ENCODE measurements at regions not wholly inside any gene's neighbourhood (a gene's known extent, or its start where the extent isn't known, plus 50 kb on each side); places are given as distances from the start of the nearest gene placed in this dataset.
"Not testable (repeated sequence)": the region's sequence is repeated elsewhere in the genome, so short reads cannot be mapped to it uniquely, and the experiment has no call there.

DNA sequence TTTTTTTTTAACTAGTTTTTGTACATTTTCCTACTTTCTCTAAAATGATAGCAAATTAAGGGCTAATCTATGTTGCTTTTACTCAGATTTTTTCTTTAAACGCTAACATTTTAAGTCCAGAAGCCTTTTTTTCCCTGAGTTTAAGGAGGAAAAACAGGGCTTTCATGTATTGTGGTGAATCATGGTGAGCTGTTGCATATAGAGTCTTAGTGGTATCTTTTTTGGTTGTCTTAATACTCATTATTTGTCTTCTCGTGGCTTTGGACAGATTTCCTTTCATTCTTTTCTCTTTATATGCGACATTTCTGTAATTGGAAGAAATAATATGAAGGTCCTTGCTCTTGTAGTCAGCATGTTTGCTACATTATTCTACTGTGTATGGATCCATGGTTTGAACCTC, 1015.6 kb downstream of the PLA2G4A start:
- H3K27me3 ChIP-seq = no peaks in the 10 kb centered on the region
- no peak for TF ChIP-seq POLR2A (IDR thresholded peaks at IDR 0.05)
- TF ChIP-seq, protein P1, sequence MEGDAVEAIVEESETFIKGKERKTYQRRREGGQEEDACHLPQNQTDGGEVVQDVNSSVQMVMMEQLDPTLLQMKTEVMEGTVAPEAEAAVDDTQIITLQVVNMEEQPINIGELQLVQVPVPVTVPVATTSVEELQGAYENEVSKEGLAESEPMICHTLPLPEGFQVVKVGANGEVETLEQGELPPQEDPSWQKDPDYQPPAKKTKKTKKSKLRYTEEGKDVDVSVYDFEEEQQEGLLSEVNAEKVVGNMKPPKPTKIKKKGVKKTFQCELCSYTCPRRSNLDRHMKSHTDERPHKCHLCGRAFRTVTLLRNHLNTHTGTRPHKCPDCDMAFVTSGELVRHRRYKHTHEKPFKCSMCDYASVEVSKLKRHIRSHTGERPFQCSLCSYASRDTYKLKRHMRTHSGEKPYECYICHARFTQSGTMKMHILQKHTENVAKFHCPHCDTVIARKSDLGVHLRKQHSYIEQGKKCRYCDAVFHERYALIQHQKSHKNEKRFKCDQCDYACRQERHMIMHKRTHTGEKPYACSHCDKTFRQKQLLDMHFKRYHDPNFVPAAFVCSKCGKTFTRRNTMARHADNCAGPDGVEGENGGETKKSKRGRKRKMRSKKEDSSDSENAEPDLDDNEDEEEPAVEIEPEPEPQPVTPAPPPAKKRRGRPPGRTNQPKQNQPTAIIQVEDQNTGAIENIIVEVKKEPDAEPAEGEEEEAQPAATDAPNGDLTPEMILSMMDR (IDR thresholded peaks at IDR 0.05) = no peak
- H3K27ac ChIP-seq = no peak overlapping the region
- H3K4me3 ChIP-seq = no peak overlapping the region
- 87 to 91% methylated on average over 3 of the region's 3 CpGs for WGBS, 2 donors
- H3K9me3 ChIP-seq = no peaks in the 10 kb centered on the region
- no peaks in the 10 kb centered on the region for H3K36me3 ChIP-seq (replicated peaks in 1 of 2; ENCODE audit: insufficient read depth in 1 of 2, low read depth in 2 of 2)
- DNase-seq (no peak), ATAC-seq (no peak)
- H3K4me1 ChIP-seq = no peaks in the 10 kb centered on the region
- intact Hi-C loops (cut with DNase I) = no loop called here

DNA sequence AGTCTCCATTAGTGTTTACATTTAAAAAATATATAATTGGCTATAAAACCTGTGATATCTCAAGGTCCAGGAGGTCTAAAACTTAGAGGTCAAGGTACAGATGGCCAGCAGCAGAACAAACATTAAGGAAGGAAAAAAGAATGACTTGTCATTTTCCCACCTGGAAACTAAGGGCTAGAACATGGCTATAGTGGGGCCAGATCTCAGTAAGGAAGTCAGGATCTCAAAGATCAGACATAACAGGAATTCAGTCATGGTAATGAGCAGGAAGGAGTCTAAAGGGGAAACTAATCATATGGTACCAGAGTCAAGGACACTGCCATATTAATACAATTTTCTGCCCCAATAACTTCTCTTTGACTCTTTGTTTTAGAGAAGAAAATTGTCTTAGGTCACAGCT, 1018.8 kb downstream of the PLA2G4A start:
- Histone ChIP-seq H3K9me3 (no peaks in the 10 kb centered on the region), H3K4me1 (no peaks in the 10 kb centered on the region), H3K4me3 (no peak overlapping the region), H3K36me3 (replicated peaks in 1 of 2; ENCODE audit: insufficient read depth in 1 of 2, low read depth in 2 of 2) (no peaks in the 10 kb centered on the region), H3K27ac (no peak overlapping the region), H3K27me3 (no peaks in the 10 kb centered on the region)
- TF ChIP-seq, protein P1 (IDR thresholded peaks at IDR 0.05) = no peak
- TF ChIP-seq POLR2A (IDR thresholded peaks at IDR 0.05) = no peak
- intact Hi-C loops (cut with DNase I) = no loop called here
- DNase-seq = no peak
- ATAC-seq = no peak

DNA sequence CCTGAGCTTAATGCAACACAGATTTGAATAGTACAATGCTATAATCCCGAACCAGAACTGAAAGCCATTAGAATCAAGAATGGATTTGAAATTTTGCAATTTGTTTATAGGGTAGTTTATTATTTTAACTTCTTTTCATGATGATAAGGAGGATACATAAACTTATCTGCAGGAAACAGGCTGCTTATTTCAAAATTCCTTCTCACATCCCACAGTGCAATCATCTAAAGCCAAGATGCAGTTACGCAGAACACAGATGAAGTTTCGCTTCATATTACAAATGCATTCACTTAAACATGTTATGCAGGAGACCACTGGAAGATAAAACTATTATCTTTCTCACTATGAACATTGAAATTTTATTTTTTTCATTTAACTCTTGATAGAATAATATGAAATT, 1019.6 kb downstream of the PLA2G4A start:
- TF ChIP-seq, protein P1 (IDR thresholded peaks at IDR 0.05) = no peak
- no peak for TF ChIP-seq POLR2A (IDR thresholded peaks at IDR 0.05)
- H3K27me3 ChIP-seq = no peaks in the 10 kb centered on the region
- DNase-seq = no peak
- H3K9me3 ChIP-seq = no peaks in the 10 kb centered on the region
- no peaks in the 10 kb centered on the region for H3K4me1 ChIP-seq
- ATAC-seq = no peak
- no peaks in the 10 kb centered on the region for H3K36me3 ChIP-seq (replicated peaks in 1 of 2; ENCODE audit: insufficient read depth in 1 of 2, low read depth in 2 of 2)
- 74 to 78% methylated on average over 3 of the region's 3 CpGs for WGBS, 2 donors
- H3K4me3 ChIP-seq = no peak overlapping the region
- intact Hi-C loops (cut with DNase I) = no loop called here
- no peak overlapping the region for H3K27ac ChIP-seq

DNA sequence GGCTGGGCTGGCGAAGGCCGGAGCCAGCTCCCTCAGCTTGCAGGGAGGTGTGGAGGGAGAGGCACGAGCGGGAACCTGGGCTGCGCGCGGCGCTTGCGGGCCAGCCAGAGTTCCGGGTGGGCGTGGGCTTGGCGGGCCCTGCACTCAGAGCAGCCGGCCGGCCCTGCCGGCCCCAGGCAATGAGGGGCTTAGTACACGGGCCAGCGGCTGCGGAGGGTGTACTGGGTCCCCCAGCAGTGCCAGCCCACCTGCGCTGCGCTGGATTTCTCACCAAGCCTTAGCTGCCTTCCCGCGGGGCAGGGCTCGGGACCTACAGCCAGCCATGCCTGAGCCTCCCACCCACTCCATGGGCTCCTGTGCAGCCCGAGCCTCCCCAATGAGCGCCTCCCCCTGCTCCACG, 1021.4 kb downstream of the PLA2G4A start:
- H3K4me3 ChIP-seq; ATAC-seq; H3K4me1 ChIP-seq; H3K9me3 ChIP-seq; H3K36me3 ChIP-seq (replicated peaks in 1 of 2; ENCODE audit: insufficient read depth in 1 of 2, low read depth in 2 of 2); H3K27me3 ChIP-seq; H3K27ac ChIP-seq; DNase-seq; intact Hi-C loops (cut with DNase I): not testable (repeated sequence)
- WGBS, 2 donors = 94 to 97% methylated on average over 19 to 23 of the region's 26 CpGs

DNA sequence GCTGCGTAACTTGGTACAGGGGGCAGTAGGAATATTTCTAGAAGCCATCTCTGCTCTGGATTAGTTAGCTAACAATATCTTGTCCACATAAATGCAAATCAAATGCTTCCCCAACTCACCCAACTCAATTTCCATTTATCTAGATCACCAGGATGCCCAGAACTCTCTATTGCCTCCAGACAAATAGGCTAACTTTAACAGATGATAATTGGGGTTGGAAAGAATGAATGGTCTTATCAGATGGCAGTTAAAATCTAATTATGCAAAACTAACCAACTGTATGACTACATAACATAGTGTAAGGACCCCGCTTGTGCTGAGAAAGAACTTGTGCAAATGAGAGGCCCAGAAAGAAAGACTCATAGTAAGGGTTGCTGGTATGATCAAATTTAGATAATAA, 1024.8 kb downstream of the PLA2G4A start:
- intact Hi-C loops (cut with DNase I) = no loop called here

More for the DNA sequence above, 1024.8 kb downstream of the PLA2G4A start:
- H3K9me3 ChIP-seq = no peaks in the 10 kb centered on the region
- WGBS, 2 donors = 97 to 98% methylated on average over 2 of the region's 2 CpGs
- no peak overlapping the region for H3K27ac ChIP-seq
- no peaks in the 10 kb centered on the region for H3K36me3 ChIP-seq (replicated peaks in 1 of 2; ENCODE audit: insufficient read depth in 1 of 2, low read depth in 2 of 2)
- ATAC-seq (no peak), DNase-seq (no peak)
- H3K4me1 ChIP-seq = no peaks in the 10 kb centered on the region
- TF ChIP-seq POLR2A (IDR thresholded peaks at IDR 0.05) = no peak
- TF ChIP-seq, protein P1 (IDR thresholded peaks at IDR 0.05) = no peak
- H3K4me3 ChIP-seq = no peak overlapping the region
- H3K27me3 ChIP-seq = no peaks in the 10 kb centered on the region

Data from body of pancreas (tissue), 4 donors.